ENCODE measurements at regions not wholly inside any gene's neighbourhood (a gene's known extent, or its start where the extent isn't known, plus 50 kb on each side); places are given as distances from the start of the nearest gene placed in this dataset.
A peak's percentile ranks its signal among the peaks of the same experiment; 100 is the strongest.

DNA sequence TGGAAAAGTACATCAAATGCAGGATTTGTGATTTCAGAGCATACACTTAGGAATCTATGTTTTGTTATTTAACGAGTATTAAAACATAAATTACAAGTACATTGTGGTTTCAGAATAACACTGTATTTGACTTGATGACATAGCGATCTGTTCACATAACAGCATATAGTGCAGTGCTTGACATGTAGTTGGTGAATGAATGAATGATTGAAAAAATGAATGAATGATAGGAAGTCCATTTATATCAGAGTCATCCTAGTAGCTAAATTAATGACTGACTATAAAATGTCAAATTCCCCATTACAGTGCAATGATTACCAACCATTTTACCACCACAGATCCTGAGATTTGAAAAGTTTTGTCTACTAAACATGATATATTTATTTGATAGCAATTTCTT is 114.6 kb upstream of the FAT1 start:
- no peak for DNase-seq (ENCODE audit: low read depth)
- TF ChIP-seq, protein P1, sequence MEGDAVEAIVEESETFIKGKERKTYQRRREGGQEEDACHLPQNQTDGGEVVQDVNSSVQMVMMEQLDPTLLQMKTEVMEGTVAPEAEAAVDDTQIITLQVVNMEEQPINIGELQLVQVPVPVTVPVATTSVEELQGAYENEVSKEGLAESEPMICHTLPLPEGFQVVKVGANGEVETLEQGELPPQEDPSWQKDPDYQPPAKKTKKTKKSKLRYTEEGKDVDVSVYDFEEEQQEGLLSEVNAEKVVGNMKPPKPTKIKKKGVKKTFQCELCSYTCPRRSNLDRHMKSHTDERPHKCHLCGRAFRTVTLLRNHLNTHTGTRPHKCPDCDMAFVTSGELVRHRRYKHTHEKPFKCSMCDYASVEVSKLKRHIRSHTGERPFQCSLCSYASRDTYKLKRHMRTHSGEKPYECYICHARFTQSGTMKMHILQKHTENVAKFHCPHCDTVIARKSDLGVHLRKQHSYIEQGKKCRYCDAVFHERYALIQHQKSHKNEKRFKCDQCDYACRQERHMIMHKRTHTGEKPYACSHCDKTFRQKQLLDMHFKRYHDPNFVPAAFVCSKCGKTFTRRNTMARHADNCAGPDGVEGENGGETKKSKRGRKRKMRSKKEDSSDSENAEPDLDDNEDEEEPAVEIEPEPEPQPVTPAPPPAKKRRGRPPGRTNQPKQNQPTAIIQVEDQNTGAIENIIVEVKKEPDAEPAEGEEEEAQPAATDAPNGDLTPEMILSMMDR (IDR thresholded peaks at IDR 0.05; ENCODE audit: insufficient read depth, low read depth, low read length, missing control alignments) = no peak

DNA sequence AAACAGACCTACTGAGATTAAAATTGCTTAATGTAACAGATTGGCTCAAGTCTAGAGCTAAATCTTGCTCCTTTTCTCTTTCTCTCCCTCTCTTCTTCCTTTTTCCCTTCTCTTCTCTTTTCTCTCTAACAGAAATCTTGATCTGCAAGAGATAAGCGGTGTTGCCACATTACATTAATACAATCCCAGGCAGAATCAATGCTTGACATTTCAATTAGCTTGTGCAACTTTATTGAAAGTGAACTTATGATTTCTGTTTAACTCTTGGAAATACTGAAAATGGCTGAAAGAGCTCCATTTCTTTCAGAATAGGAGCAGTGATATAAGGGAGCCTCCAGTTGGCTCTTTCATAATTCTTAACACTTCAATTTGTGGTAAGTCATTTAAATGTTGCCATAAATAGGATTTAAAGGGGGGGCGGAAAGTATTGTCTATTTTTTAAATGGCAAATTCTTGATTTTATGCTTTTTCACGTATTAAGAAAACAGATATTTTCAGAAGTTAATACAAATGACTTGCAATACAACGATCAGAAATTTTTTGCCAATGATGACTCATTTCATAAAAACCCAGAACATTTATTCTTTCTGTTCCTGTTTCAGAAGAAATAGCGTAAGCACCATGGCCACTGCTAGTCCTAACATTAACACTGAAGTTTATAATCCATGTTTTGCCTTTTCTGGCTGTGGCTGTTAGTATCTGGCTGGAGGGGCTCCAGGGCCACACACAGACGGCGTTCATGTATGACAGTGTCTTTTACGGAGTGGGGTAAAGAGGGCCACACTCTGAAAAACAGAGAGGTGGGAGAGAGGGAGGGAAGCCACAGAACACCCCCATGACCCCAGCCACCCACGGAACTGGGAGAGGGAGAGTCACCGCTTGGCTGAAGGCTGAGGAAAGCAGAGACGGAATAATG is 115.7 kb upstream of the FAT1 start:
- H3K4me3 ChIP-seq (ENCODE audit: low read length) = no peak overlapping the region
- TF ChIP-seq, protein P1 (IDR thresholded peaks at IDR 0.05; ENCODE audit: insufficient read depth, low read depth, low read length, missing control alignments) = no peak
- DNase-seq (ENCODE audit: low read depth) = peak; percentile 53

More for the DNA sequence above, 114.6 kb upstream of the FAT1 start:
- H3K4me3 ChIP-seq (ENCODE audit: low read length) = no peak overlapping the region

DNA sequence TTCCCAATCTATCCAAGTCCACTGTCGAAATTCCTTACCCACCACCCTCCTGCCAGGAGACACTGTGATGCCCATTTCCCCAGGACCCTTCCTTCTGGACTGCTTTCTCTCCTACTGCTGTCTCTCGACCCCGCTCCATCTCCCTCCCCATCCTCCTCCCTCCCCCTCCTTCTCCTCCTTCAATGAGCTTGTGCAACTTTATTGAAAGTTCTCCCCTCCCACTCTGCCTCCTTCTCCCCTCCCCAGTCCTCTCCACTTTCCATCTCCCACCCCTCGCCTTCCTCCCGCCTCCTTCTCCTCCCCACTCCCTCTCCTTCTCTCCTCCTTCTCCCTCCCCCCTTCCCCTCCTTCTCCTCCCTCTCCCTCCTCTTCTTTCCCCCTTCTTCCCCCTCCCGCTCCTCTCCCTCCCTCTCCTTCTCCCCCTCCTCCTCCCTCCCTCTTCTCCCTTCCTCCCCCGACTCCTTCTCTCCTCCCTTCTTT is 116.6 kb upstream of the FAT1 start:
- no peak overlapping the region for H3K4me3 ChIP-seq (ENCODE audit: low read length)
- no peak for DNase-seq (ENCODE audit: low read depth)
- TF ChIP-seq, protein P1 (IDR thresholded peaks at IDR 0.05; ENCODE audit: insufficient read depth, low read depth, low read length, missing control alignments) = no peak

DNA sequence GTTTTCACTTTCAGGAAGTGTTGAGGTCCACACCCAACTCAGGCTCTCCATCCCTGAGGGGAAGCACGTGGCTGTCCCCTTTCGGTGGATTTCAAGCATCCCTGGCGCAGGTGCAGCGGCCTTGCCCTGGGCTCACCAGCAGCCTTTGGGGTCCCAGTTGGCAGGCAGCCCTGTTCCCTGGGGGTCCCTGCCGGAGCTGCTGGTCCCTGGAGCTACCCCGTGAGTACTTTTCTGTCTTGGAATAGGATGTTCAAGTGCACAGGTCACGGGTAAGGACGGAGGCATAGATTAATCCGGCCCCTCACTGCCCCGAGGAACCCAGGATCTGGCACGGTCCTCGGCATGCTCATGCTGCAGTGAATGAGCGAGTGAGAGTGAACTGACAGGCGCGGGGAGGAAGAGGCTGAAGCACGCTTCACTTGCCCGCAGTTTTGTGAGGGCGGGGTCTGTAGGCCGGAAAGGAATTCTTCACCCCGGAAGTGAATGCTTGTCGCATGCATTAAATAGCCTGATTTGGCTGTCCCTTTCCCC is 117.2 kb upstream of the FAT1 start:
- TF ChIP-seq, protein P1 (IDR thresholded peaks at IDR 0.05; ENCODE audit: insufficient read depth, low read depth, low read length, missing control alignments) = no peak
- DNase-seq (ENCODE audit: low read depth) = no peak
- H3K4me3 ChIP-seq (ENCODE audit: low read length) = no peak overlapping the region

DNA sequence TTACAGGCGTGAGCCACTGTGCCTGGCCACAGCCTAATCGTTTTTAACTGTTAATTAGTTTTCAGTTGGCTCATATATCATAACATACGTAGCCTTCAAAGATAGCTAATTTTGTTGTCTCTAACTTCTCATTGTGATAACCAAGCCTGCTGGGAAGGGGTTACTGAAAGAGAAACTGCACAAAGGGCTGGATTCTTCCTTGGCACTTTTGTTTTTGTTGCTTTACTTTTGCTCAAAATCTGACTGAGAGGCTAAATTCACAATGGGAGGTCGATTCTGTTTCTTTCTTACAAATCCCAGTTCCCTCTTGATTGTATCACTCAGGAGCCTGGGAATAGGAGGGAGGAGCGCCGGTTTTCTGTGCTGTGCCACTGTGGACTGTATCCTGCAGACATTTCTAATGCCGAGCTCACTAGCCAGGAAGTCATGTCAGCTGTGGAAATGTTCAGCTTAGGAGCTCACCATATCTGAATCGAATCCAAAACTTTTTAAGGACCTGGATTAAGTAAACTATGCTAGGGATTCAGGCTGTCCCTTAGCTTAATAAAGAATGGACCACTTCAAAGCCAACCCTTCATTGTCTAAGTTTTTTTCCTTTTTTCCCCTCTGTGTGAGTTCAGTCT is 120.5 kb upstream of the FAT1 start:
- H3K4me3 ChIP-seq (ENCODE audit: low read length) = no peak overlapping the region
- TF ChIP-seq, protein P1 (IDR thresholded peaks at IDR 0.05; ENCODE audit: insufficient read depth, low read depth, low read length, missing control alignments) = no peak
- no peak for DNase-seq (ENCODE audit: low read depth)

DNA sequence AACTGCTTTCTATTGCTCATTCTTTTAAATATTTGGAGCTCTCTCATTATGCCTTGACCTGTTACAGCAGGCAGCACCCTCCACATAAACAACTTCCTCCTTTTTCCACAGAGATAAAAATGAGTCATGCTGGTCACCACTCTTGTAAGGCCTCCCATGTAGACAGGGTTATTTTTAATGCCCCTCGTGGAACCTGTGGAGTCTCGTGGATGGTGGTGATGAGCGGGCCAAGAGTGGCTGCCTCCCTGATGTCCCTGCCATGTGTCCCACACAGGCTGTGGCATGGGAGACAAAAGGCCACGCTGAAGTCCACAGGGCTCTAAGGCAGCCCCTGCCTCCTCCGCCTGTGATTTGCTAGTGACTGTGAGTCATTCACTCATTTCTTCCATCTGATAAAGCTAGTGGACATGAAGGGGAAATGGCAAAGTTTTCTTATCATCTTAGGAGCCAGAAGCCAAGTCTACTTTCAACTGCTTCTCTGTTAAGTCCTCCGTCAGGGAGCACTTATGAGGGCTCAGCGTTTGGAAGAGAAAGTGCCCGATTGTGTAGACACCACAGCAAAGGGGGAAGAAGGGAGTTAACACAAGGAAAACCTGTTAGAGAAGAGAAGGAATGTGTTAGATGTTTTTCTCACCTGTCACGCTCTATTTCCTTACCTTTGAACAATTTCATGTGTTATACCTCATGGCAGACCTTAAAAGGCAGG is 121.6 kb upstream of the FAT1 start:
- no peak overlapping the region for H3K4me3 ChIP-seq (ENCODE audit: low read length)
- TF ChIP-seq, protein P1 (IDR thresholded peaks at IDR 0.05; ENCODE audit: insufficient read depth, low read depth, low read length, missing control alignments) = no peak
- DNase-seq (ENCODE audit: low read depth) = peak; percentile 89
